IgD-negative memory B cell (primary cell): ENCODE measurements at regions not wholly inside any gene's neighbourhood (a gene's known extent, or its start where the extent isn't known, plus 50 kb on each side); places are given as distances from the start of the nearest gene placed in this dataset.
"Not testable (repeated sequence)": the region's sequence is repeated elsewhere in the genome, so short reads cannot be mapped to it uniquely, and the experiment has no call there.

Source experiments
- H3K27ac Mint-ChIP-seq, 3 donors: one replicate each; pipeline ENCODE4 v1.8.0; 2020 to 2022; ENCODE audit warnings: mild to moderate bottlenecking in 3 of 3, mixed read lengths in 3 of 3, moderate library complexity in 1 of 3
- H3K27me3 Mint-ChIP-seq: one replicate; pipeline ENCODE4 v1.8.0; 2021; ENCODE audit warnings: mixed read lengths
- H3K36me3 Mint-ChIP-seq: one replicate; pipeline ENCODE4 v1.8.0; 2020; ENCODE audit warnings: mild to moderate bottlenecking, mixed read lengths
- H3K4me1 Mint-ChIP-seq, 3 donors: one replicate each; pipeline ENCODE4 v1.8.0; 2020 to 2022; ENCODE audit warnings: mixed read lengths in 3 of 3, mild to moderate bottlenecking in 1 of 3
- H3K4me3 Mint-ChIP-seq, 4 donors: one replicate each; pipeline ENCODE4 v1.8.0; 2020 to 2022; ENCODE audit warnings: mild to moderate bottlenecking in 4 of 4, mixed read lengths in 4 of 4, moderate library complexity in 3 of 4
- H3K9me3 Mint-ChIP-seq, 3 donors: one replicate each; pipeline ENCODE4 v1.8.0; 2020 to 2021; ENCODE audit warnings: mixed read lengths in 3 of 3, mild to moderate bottlenecking in 1 of 3

- H3K36me3 Mint-ChIP-seq: no peaks in the 10 kb centered on the region
- peaks cover 5% of the 10 kb centered on the region for H3K27me3 Mint-ChIP-seq
- no peaks in the 10 kb centered on the region for H3K9me3 Mint-ChIP-seq
- H3K4me1 Mint-ChIP-seq: no peaks in the 10 kb centered on the region
- no peak overlapping the region for H3K4me3 Mint-ChIP-seq
- H3K27ac Mint-ChIP-seq: no peak overlapping the region
These were observed 282.8 kb downstream of the PHF14 start for GRCh38 chr7:11256501-11256900.

DNA sequence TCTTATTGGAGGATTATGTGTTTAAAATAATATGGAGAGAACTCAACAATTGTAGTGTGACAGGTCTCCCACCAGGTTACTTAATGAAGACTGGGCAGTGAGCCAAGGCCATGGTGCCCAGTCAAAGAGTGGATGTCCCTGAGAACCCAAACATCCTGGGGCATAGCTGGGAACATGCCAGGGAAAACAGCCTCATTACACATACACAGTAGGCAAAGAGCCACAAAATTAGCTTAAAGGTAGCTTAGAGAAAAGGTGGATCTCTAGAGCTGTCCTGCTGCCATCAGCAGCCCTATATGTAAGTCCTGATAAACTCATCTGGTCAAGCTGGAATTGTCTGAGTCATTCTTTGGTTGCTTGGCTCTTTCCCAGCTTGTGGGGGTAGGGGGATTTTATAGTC, 287.8 kb downstream of the PHF14 start:
- H3K27me3 Mint-ChIP-seq: peaks cover 5% of the 10 kb centered on the region
- no peak overlapping the region for H3K4me3 Mint-ChIP-seq
- H3K36me3 Mint-ChIP-seq: peaks cover 2% of the 10 kb centered on the region
- no peak overlapping the region for H3K27ac Mint-ChIP-seq
- H3K9me3 Mint-ChIP-seq: peaks cover 2 to 3% (median 2%) of the 10 kb centered on the region in 3 donors
- H3K4me1 Mint-ChIP-seq: no peaks in the 10 kb centered on the region

- no peak overlapping the region for H3K27ac Mint-ChIP-seq
- peaks cover 2% of the 10 kb centered on the region for H3K36me3 Mint-ChIP-seq
- H3K9me3 Mint-ChIP-seq: peaks cover 2 to 15% (median 4%) of the 10 kb centered on the region in 3 donors
- H3K27me3 Mint-ChIP-seq: no peaks in the 10 kb centered on the region
- no peak overlapping the region for H3K4me3 Mint-ChIP-seq
- no peaks in the 10 kb centered on the region for H3K4me1 Mint-ChIP-seq
These were observed 292.4 kb downstream of the PHF14 start for GRCh38 chr7:11266101-11266500.

DNA sequence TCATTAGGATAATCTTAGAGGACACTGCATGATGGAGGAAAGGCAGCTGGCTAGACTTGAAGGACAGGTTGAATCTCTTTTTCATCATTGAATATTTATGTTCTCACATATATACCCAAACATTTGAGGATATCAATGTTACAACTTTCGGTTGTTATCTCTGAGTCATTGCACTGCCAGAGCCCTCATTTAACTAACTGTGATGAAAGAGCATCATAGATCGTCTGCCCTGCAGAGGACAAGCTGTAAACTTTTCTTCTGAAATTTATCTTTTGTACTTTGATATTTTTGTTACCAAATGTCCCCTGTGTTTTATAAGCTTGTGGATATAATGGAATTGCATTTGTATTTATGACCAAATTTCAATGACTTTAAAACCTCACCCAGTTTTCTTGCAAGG, 298.7 kb downstream of the PHF14 start:
- Mint-ChIP-seq H3K9me3 (peaks cover 0 to 10% (median 2%) of the 10 kb centered on the region in 3 donors), H3K4me1 (no peaks in the 10 kb centered on the region), H3K27me3 (no peaks in the 10 kb centered on the region), H3K36me3 (no peaks in the 10 kb centered on the region), H3K27ac (no peak overlapping the region), H3K4me3 (no peak overlapping the region)

- no peaks in the 10 kb centered on the region for H3K27me3 Mint-ChIP-seq
- peaks cover 0 to 4% (median 0%) of the 10 kb centered on the region in 3 donors for H3K9me3 Mint-ChIP-seq
- H3K27ac Mint-ChIP-seq: no peak overlapping the region
- no peaks in the 10 kb centered on the region for H3K36me3 Mint-ChIP-seq
- H3K4me3 Mint-ChIP-seq: no peak overlapping the region
- H3K4me1 Mint-ChIP-seq: no peaks in the 10 kb centered on the region
These were observed 300.4 kb downstream of the PHF14 start for GRCh38 chr7:11274074-11274473.

DNA sequence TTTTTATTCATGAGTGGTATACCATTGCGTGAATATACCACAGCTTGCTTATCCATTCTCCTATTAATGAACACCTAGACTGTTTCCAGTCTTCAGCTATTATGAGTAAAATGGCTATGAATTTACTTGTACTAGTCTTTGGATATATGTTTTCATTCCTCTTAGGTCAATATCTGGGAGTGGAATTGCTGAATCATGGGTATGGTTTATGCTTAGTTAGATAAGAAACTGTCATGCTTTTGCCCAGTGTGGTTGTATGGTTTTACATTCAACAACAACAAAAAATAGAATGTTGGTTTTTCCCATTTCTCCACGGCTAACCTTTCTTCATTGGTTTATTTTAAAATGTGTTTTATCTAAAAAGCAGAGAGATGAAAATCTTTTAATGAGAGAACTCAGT, 308.3 kb downstream of the PHF14 start:
- H3K27me3 Mint-ChIP-seq: no peaks in the 10 kb centered on the region
- no peak overlapping the region for H3K27ac Mint-ChIP-seq
- H3K9me3 Mint-ChIP-seq: peaks cover 0 to 9% (median 2%) of the 10 kb centered on the region in 3 donors
- H3K36me3 Mint-ChIP-seq: no peaks in the 10 kb centered on the region
- no peak overlapping the region for H3K4me3 Mint-ChIP-seq
- H3K4me1 Mint-ChIP-seq: no peaks in the 10 kb centered on the region

- not testable (repeated sequence) for H3K4me3 Mint-ChIP-seq, H3K27me3 Mint-ChIP-seq
- peak overlapping the region in 1 of 3 donors; percentile 76 for H3K27ac Mint-ChIP-seq
These were observed 309.9 kb downstream of the PHF14 start for GRCh38 chr7:11283584-11283983.

GRCh38 chr7:11290863-11291262, 317.2 kb downstream of the PHF14 start:
- Mint-ChIP-seq H3K36me3 (no peaks in the 10 kb centered on the region), H3K4me3 (no peak overlapping the region), H3K27me3 (no peaks in the 10 kb centered on the region), H3K27ac (no peak overlapping the region), H3K4me1 (no peaks in the 10 kb centered on the region), H3K9me3 (peaks cover 0 to 4% (median 0%) of the 10 kb centered on the region in 3 donors)

More at GRCh38 chr7:11283584-11283983, 309.9 kb downstream of the PHF14 start:
- not testable (repeated sequence) for H3K4me1 Mint-ChIP-seq, H3K36me3 Mint-ChIP-seq
- H3K9me3 Mint-ChIP-seq: peaks cover 0 to 12% (median 2%) of the 10 kb centered on the region in 3 donors

DNA sequence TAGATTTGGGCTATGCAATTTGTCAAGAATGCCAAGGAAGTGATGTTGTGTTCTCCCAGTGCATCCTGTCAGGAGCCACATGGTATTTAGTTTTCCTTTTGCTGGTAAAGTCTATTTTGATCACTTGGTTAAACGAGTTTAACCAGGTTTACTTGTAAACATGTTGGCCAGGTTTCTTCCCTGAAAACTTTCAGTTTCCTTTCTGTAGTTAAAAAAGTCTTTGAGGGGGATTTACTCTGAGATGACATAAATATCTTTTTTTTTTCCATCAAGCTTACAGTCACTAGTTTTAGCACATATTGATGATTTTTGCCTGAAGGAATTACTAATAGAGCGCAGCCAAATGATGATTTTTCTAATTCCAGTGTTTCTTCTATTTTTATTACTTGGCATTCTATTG, 320.5 kb downstream of the PHF14 start:
- no peak overlapping the region for H3K4me3 Mint-ChIP-seq
- no peaks in the 10 kb centered on the region for H3K9me3 Mint-ChIP-seq
- peak overlapping the region in 1 of 3 donors; percentile 18 for H3K27ac Mint-ChIP-seq
- no peaks in the 10 kb centered on the region for H3K27me3 Mint-ChIP-seq
- H3K4me1 Mint-ChIP-seq: peaks cover 0 to 2% (median 0%) of the 10 kb centered on the region in 3 donors
- no peaks in the 10 kb centered on the region for H3K36me3 Mint-ChIP-seq

GRCh38 chr7:11294965-11295364, 321.3 kb downstream of the PHF14 start:
- no peak overlapping the region for H3K4me3 Mint-ChIP-seq
- H3K27ac Mint-ChIP-seq: no peak overlapping the region
- no peaks in the 10 kb centered on the region for H3K27me3 Mint-ChIP-seq
- no peaks in the 10 kb centered on the region for H3K9me3 Mint-ChIP-seq
- peaks cover 0 to 2% (median 0%) of the 10 kb centered on the region in 3 donors for H3K4me1 Mint-ChIP-seq
- no peaks in the 10 kb centered on the region for H3K36me3 Mint-ChIP-seq

GRCh38 chr7:11297126-11297625, 323.5 kb downstream of the PHF14 start:
- H3K9me3 Mint-ChIP-seq: peaks cover 0 to 1% (median 0%) of the 10 kb centered on the region in 3 donors
- H3K4me1 Mint-ChIP-seq: peaks cover 0 to 2% (median 0%) of the 10 kb centered on the region in 3 donors
- no peak overlapping the region for H3K4me3 Mint-ChIP-seq
- no peak overlapping the region for H3K27ac Mint-ChIP-seq
- no peaks in the 10 kb centered on the region for H3K27me3 Mint-ChIP-seq
- no peaks in the 10 kb centered on the region for H3K36me3 Mint-ChIP-seq

- H3K4me1 Mint-ChIP-seq: peaks cover 0 to 2% (median 0%) of the 10 kb centered on the region in 3 donors
- H3K27me3 Mint-ChIP-seq: no peaks in the 10 kb centered on the region
- no peak overlapping the region for H3K27ac Mint-ChIP-seq
- H3K9me3 Mint-ChIP-seq: peaks cover 0 to 2% (median 0%) of the 10 kb centered on the region in 3 donors
- no peak overlapping the region for H3K4me3 Mint-ChIP-seq
- H3K36me3 Mint-ChIP-seq: no peaks in the 10 kb centered on the region
These were observed 324.1 kb downstream of the PHF14 start for GRCh38 chr7:11297764-11298163.

DNA sequence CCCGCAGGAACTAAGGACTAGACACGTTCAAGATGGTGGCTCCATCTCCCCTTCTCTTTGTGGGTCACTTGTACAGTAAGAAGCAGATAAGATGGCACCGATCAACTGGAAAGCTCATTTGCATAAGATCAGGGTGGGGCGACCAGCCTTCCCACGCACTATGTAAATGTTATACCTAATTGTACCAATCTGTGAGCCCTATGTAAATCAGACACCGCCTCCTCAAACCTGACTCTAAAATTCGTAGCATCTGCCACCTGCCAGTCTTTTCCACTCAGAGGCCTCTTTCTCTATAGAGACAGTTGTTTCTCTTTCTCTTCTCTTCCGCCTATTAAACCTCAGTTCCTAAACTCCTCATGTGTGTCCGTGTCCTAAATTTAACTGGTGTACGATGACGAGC, 324.5 kb downstream of the PHF14 start:
- H3K4me1 Mint-ChIP-seq: peaks cover 0 to 2% (median 0%) of the 10 kb centered on the region in 3 donors
- peaks cover 0 to 2% (median 0%) of the 10 kb centered on the region in 3 donors for H3K9me3 Mint-ChIP-seq
- no peak overlapping the region for H3K4me3 Mint-ChIP-seq
- no peak overlapping the region for H3K27ac Mint-ChIP-seq
- no peaks in the 10 kb centered on the region for H3K36me3 Mint-ChIP-seq
- no peaks in the 10 kb centered on the region for H3K27me3 Mint-ChIP-seq

- no peaks in the 10 kb centered on the region for H3K36me3 Mint-ChIP-seq
- H3K27me3 Mint-ChIP-seq: no peaks in the 10 kb centered on the region
- H3K4me1 Mint-ChIP-seq: peaks cover 0 to 2% (median 0%) of the 10 kb centered on the region in 3 donors
- H3K9me3 Mint-ChIP-seq: peaks cover 0 to 2% (median 0%) of the 10 kb centered on the region in 3 donors
- no peak overlapping the region for H3K27ac Mint-ChIP-seq
- no peak overlapping the region for H3K4me3 Mint-ChIP-seq
These were observed 326.6 kb downstream of the PHF14 start for GRCh38 chr7:11300241-11300640.

GRCh38 chr7:11302121-11302520, 328.4 kb downstream of the PHF14 start:
- Mint-ChIP-seq H3K4me1 (peaks cover 0 to 2% (median 0%) of the 10 kb centered on the region in 3 donors), H3K27ac (no peak overlapping the region), H3K36me3 (no peaks in the 10 kb centered on the region), H3K27me3 (no peaks in the 10 kb centered on the region), H3K9me3 (peaks cover 0 to 2% (median 0%) of the 10 kb centered on the region in 3 donors), H3K4me3 (no peak overlapping the region)

GRCh38 chr7:11313801-11314200, 340.1 kb downstream of the PHF14 start:
- peaks cover 0 to 3% (median 3%) of the 10 kb centered on the region in 3 donors for H3K4me1 Mint-ChIP-seq
- no peak overlapping the region for H3K4me3 Mint-ChIP-seq
- H3K36me3 Mint-ChIP-seq: no peaks in the 10 kb centered on the region
- H3K9me3 Mint-ChIP-seq: peaks cover 0 to 3% (median 0%) of the 10 kb centered on the region in 3 donors
- H3K27me3 Mint-ChIP-seq: peaks cover 1% of the 10 kb centered on the region
- H3K27ac Mint-ChIP-seq: no peak overlapping the region
